ENCODE measurements at regions not wholly inside any gene's neighbourhood (a gene's known extent, or its start where the extent isn't known, plus 50 kb on each side); places are given as distances from the start of the nearest gene placed in this dataset.

DNA sequence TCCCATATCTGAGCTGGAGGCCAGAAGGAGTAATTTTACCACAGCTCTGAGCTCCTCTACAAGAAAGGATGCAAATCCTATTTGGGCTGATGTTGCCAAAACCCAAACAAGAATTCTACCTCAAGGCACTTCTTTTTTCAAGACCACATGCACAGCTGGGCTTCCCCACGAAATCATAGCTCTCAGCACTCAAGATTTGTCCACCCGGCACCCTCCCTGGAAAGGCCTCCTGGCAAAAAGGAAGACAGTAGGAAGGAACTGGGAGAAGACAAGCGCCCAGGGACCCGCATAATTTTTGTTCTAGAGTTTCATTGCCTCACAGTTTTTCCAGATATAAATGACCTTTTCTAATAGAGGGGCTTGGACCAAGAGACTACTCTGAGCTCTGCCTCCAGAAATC, 90.5 kb downstream of the BANF2 start:
- DNase-seq (ENCODE audit: low read depth in 2 of 2) = no peak

DNA sequence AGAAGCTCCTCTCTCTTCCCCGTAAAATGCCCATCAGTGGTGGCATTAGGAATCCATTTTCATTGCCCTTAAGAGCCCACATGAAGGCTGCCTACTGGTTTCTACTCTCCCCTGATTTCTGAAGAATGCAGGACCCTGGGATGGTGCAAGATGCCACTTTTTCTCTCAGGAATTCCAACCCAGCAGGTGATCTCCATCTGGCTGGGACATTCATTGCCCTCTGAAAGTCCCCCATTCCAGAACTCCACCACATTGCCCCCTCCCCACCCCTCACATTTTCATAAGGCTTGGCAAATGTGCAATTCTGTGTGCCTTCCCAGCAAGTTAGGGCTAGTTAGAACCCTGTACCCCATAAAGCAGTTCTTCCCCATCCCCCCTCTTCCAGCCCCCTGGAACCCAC, 88.0 kb downstream of the BANF2 start:
- DNase-seq (ENCODE audit: low read depth in 2 of 2) = no peak

DNA sequence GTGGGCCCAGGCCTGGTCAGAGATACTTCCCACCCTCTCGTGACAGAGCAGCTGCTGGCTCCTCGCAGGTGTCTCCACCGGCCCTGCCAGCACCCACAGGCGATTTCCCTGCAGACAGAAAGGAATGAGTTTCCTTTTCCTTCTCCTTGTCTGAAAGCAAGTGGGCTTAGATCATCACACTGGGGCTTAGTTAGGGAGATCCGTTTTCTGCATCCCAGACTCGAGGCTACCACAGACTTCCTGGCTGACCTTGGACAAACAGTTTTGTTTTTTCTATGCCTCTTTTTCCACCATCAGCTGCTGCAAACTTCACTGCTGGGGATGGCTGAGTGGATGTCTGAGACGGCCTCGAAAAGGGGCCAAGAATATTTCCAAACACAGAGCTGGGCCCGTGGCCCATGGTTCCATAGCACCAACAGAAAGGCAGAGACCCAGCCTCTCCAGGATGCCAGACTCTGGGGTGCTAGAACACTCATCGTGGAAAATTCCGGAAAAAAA, 86.5 kb downstream of the BANF2 start:
- no peak for DNase-seq (ENCODE audit: low read depth in 2 of 2)

Measured in stimulated activated CD8-positive, alpha-beta memory T cell treated with anti-CD3 and anti-CD28 coated beads, Interleukin-2, amount 100 ng/mL, for 1 hour (primary cell).